HCT116 (cell line): ENCODE measurements at regions not wholly inside any gene's neighbourhood (a gene's known extent, or its start where the extent isn't known, plus 50 kb on each side); places are given as distances from the start of the nearest gene placed in this dataset.

ENCODE experiments used
- ATAC-seq: fragments of 200-7000 bp; cut with Tn5 transposase; 2 replicates; pipeline ENCODE4 v1.9.1; 2020; ENCODE audit warnings: mild to moderate bottlenecking, moderate library complexity
- BruUV-seq: library from RNA; stranded (reverse); fragments of 400-500 nt; replicated peaks from 2 replicates; lab custom pipeline; 2021; lab: Mats Ljungman, UMichigan
- CTCF ChIA-PET: fragments of 300-600 bp; sonication (Branson Sonifier 250); formaldehyde crosslinking; loops from one replicate; lab custom pipeline; 2021; ENCODE audit warnings: antibody characterized with exemption; lab: Charles Lee
- POLR2A ChIA-PET: fragments of 300-600, 350-600 bp; sonication (Branson Sonifier 250); formaldehyde crosslinking; loops from one replicate; lab custom pipeline; 2021; ENCODE audit warnings: antibody characterized with exemption; lab: Charles Lee
- RAD21 ChIA-PET, 2 experiments: fragments of 300-600 bp; sonication (Branson Sonifier 250); formaldehyde crosslinking; loops; one replicate each; lab custom pipeline; 2023; ENCODE audit warnings: low total read pairs in 2 of 2; ENCODE audit not compliant: uncharacterized antibody in 2 of 2, unreplicated experiment in 2 of 2, low non-redundant PET in 1 of 2; lab: Charles Lee
- DNase-seq: peaks from one replicate; pipeline ENCODE4 v3.0.0-alpha.2; 2010; ENCODE audit warnings: low read depth, low spot score
- H2AFZ ChIP-seq: fragments of 200-600 bp; shearing (Covaris generic), sonication (generic); 2 replicates; pipeline ENCODE4 v1.6.1; 2017; ENCODE audit warnings: low read depth, mixed run types, mixed read lengths, antibody characterized with exemption, low read length; ENCODE audit not compliant: poor library complexity, severe bottlenecking
- H3K27ac ChIP-seq: 2 replicates; pipeline ENCODE4 v1.5.1; 2012; ENCODE audit warnings: low read depth, low read length
- H3K27me3 ChIP-seq: fragments of 200-600 bp; sonication (generic); 2 replicates; pipeline ENCODE4 v1.6.1; 2016; ENCODE audit warnings: mixed run types, low read length, mixed read lengths; ENCODE audit not compliant: insufficient read depth
- H3K36me3 ChIP-seq, 2 experiments: fragments of 200-500 bp in 1 of 2; fragments of 200-600 bp in 1 of 2; sonication (Bioruptor generic) in 1 of 2; sonication (generic) in 1 of 2; 2 replicates each; pipeline versions ENCODE4 v1.5.1 to v1.6.1; 2014 to 2016; ENCODE audit warnings: low read length in 2 of 2, inconsistent platforms in 1 of 2, mixed read lengths in 1 of 2, mixed run types in 1 of 2; ENCODE audit not compliant: insufficient read depth in 2 of 2, control insufficient read depth in 1 of 2
- H3K4me1 ChIP-seq, 2 experiments: fragments of 200-600 bp in 1 of 2; sonication (generic) in 1 of 2; 2 replicates each; pipeline versions ENCODE4 v1.5.1 to v1.6.1; 2012 to 2017; ENCODE audit warnings: low read length in 2 of 2, inconsistent platforms in 1 of 2, mild to moderate bottlenecking in 1 of 2, mixed read lengths in 1 of 2, mixed run types in 1 of 2, moderate library complexity in 1 of 2; ENCODE audit not compliant: insufficient read depth in 2 of 2, control insufficient read depth in 1 of 2
- H3K4me2 ChIP-seq: fragments of 200-600 bp; sonication (generic); 2 replicates; pipeline ENCODE4 v1.6.1; 2017; ENCODE audit warnings: mixed run types, low read length, mixed read lengths
- H3K4me3 ChIP-seq, 2 experiments: fragments of 200-600 bp in 1 of 2; sonication (generic) in 1 of 2; replicated peaks in 1 of 2; 2 replicates each; pipeline ENCODE4 v1.5.1; 2011 to 2016; ENCODE audit warnings: low read length in 2 of 2, control low read depth in 1 of 2, low read depth in 1 of 2, mild to moderate bottlenecking in 1 of 2, mixed read lengths in 1 of 2, mixed run types in 1 of 2
- H3K79me2 ChIP-seq: fragments of 200-600 bp; sonication (generic); 2 replicates; pipeline ENCODE4 v1.6.1; 2017; ENCODE audit warnings: mild to moderate bottlenecking, mixed run types, low read length, moderate library complexity, mixed read lengths; ENCODE audit not compliant: insufficient read depth
- H3K9ac ChIP-seq: fragments of 200-600 bp; sonication (generic); 2 replicates; pipeline ENCODE4 v1.6.1; 2016; ENCODE audit warnings: low read length, mixed read lengths
- H3K9me2 ChIP-seq: fragments of 200-600 bp; sonication (generic), shearing (Covaris generic); 2 replicates; pipeline ENCODE4 v1.6.1; 2017; ENCODE audit warnings: mixed run types, mild to moderate bottlenecking, moderate library complexity; ENCODE audit not compliant: insufficient read depth
- H3K9me3 ChIP-seq, 2 experiments: fragments of 200-500 bp in 1 of 2; fragments of 200-600 bp in 1 of 2; sonication (Bioruptor generic) in 1 of 2; sonication (generic) in 1 of 2; 2 replicates each; pipeline ENCODE4 v1.6.1; 2014 to 2017; ENCODE audit warnings: low read length in 2 of 2, mixed read lengths in 2 of 2, inconsistent platforms in 1 of 2, low read depth in 1 of 2, mild to moderate bottlenecking in 1 of 2, mixed run types in 1 of 2, moderate library complexity in 1 of 2; ENCODE audit not compliant: control insufficient read depth in 1 of 2, insufficient read depth in 1 of 2
- H4K20me1 ChIP-seq: fragments of 200-600 bp; sonication (generic), shearing (Covaris generic); 2 replicates; pipeline ENCODE4 v1.6.1; 2017; ENCODE audit warnings: mixed run types, mild to moderate bottlenecking, moderate library complexity; ENCODE audit not compliant: insufficient read depth
- ELF1 ChIP-seq: IDR thresholded peaks from 2 replicates; pipeline ENCODE4 v1.6.1; 2012; ENCODE audit warnings: low read depth, borderline replicate concordance
- EZH2phosphoT487 ChIP-seq: fragments of 200-600 bp; IDR thresholded peaks from 2 replicates; pipeline ENCODE4 v1.6.1; 2018; ENCODE audit warnings: antibody characterized with exemption, borderline replicate concordance
- ZFX ChIP-seq: fragments of 450-650 bp; IDR thresholded peaks from 2 replicates; pipeline ENCODE4 v1.6.1; 2017
- ZNF274 ChIP-seq: fragments of 200-500 bp; sonication (Bioruptor generic); IDR thresholded peaks from 2 replicates; pipeline ENCODE4 v1.6.1; 2014; ENCODE audit warnings: mild to moderate bottlenecking, low read depth, low read length, inconsistent platforms
- intact Hi-C: fragments of 100-400 bp; cut with micrococcal nuclease; formaldehyde crosslinking; loops from 2 replicates; pipeline ENCODE4 v1.10.0; 2022
- TF ChIP-seq, protein P1 (sequence below), 3 experiments: fragments of 200-600 bp in 1 of 3; sonication (generic) in 1 of 3; IDR thresholded peaks in 2 of 3; conservative IDR thresholded peaks in 1 of 3; 2 replicates each; pipeline ENCODE4 v1.5.1; 2012 to 2017; ENCODE audit warnings: low read depth in 2 of 3, low read length in 2 of 3, antibody characterized with exemption in 1 of 3, borderline replicate concordance in 1 of 3, control low read depth in 1 of 3, mild to moderate bottlenecking in 1 of 3, mixed read lengths in 1 of 3, mixed run types in 1 of 3, moderate library complexity in 1 of 3; ENCODE audit not compliant: insufficient read depth in 1 of 3
- TF ChIP-seq, protein P2 (sequence below): IDR thresholded peaks from 2 replicates; pipeline ENCODE4 v1.6.1; 2012
- TF ChIP-seq, protein P3 (sequence below): IDR thresholded peaks from 2 replicates; pipeline ENCODE4 v1.6.1; 2012
- TF ChIP-seq, protein P4 (sequence below): IDR thresholded peaks from 2 replicates; pipeline ENCODE4 v1.6.1; 2012; ENCODE audit warnings: low read depth

DNA sequence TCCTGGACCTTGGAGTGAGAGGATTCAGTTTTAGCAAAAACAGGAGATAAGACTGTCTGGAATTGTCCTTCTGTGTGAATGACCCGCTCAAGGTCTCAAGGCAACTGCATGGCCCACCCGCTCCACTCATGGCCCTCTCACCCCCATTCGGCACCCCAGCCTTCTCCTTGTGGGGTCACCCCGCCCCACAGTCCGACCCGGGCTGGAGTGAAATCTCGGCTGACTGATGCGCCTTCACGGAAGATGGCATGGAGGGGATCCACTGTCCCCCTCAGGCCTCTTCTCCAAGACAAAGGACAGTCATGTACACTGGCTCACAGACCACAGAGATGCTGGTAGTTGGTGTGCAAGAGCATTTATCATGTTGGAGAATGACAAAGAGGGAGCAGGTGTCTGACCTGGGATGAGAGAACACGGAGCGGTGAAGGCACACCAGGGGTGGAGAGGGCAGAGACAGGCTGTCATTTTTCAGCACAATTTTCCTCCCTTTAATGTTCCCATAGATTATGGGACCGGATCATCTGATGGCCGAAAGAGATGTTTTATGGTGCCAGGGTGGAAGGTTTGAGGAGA is 391.9 kb upstream of the TNRC6C start:
- Histone ChIP-seq H3K4me2 (no peak overlapping the region), H3K4me3 (no peak overlapping the region), H3K9me3 (no peaks in the 10 kb centered on the region), H2AFZ (no peak overlapping the region), H3K27ac (no peak overlapping the region), H3K36me3 (no peaks in the 10 kb centered on the region), H3K27me3 (peaks cover 9% of the 10 kb centered on the region; the same call in 1 of the 2 replicates), H4K20me1 (no peaks in the 10 kb centered on the region), H3K79me2 (no peaks in the 10 kb centered on the region), H3K9me2 (no peaks in the 10 kb centered on the region), H3K4me1 (no peaks in the 10 kb centered on the region), H3K9ac (no peak overlapping the region)
- ATAC-seq (no peak; the same call in 1 of the 2 replicates), DNase-seq (no peak)
- CTCF ChIA-PET: no interaction called here
- RAD21 ChIA-PET: no interaction called here
- intact Hi-C loops: no loop called here
- TF ChIP-seq, protein P1, sequence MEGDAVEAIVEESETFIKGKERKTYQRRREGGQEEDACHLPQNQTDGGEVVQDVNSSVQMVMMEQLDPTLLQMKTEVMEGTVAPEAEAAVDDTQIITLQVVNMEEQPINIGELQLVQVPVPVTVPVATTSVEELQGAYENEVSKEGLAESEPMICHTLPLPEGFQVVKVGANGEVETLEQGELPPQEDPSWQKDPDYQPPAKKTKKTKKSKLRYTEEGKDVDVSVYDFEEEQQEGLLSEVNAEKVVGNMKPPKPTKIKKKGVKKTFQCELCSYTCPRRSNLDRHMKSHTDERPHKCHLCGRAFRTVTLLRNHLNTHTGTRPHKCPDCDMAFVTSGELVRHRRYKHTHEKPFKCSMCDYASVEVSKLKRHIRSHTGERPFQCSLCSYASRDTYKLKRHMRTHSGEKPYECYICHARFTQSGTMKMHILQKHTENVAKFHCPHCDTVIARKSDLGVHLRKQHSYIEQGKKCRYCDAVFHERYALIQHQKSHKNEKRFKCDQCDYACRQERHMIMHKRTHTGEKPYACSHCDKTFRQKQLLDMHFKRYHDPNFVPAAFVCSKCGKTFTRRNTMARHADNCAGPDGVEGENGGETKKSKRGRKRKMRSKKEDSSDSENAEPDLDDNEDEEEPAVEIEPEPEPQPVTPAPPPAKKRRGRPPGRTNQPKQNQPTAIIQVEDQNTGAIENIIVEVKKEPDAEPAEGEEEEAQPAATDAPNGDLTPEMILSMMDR (IDR thresholded peaks at IDR 0.05 in 2 of 3, conservative IDR thresholded peaks at IDR 0.05 in 1 of 3; ENCODE audit: borderline replicate concordance in 1 of 3, insufficient read depth in 1 of 3, low read depth in 2 of 3, low read length in 2 of 3): no peak
- no peak for TF ChIP-seq ZFX
- no TSS peak for BruUV-seq
- POLR2A ChIA-PET: no interaction called here

DNA sequence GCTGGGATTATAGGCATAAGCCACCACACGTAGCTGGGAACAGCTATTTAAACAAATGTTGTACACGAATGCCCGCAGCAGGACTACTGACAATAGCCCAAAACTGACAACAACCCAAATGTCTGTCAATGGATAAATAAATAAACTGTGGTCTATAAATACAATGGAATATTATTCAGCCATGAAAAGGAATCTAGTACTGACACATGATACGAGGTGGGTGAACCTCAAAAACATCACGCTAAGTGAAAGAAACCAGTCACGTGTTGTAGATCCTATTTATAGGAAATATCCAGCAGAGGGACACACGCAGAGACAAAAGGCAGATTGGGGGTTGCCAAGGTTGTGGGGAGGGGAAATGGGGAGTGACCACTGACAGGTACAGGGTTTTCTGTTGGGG is 390.0 kb upstream of the TNRC6C start:
- peaks cover 6 to 10% of the 10 kb centered on the region in 2 experiments; a peak in 2 of 4 replicates for H3K4me1 ChIP-seq
- no peak overlapping the region for H3K4me3 ChIP-seq
- H3K79me2 ChIP-seq: no peaks in the 10 kb centered on the region
- ATAC-seq (no peak), DNase-seq (no peak)
- H3K9me3 ChIP-seq: no peaks in the 10 kb centered on the region
- no peaks in the 10 kb centered on the region for H4K20me1 ChIP-seq
- intact Hi-C loops: no loop called here
- H3K27ac ChIP-seq: no peak overlapping the region
- H3K9ac ChIP-seq: no peak overlapping the region
- no TSS peak for BruUV-seq
- H3K36me3 ChIP-seq: no peaks in the 10 kb centered on the region
- H3K9me2 ChIP-seq: no peaks in the 10 kb centered on the region
- no peak overlapping the region for H3K4me2 ChIP-seq
- CTCF ChIA-PET: no interaction called here
- peaks cover 14% of the 10 kb centered on the region; the same call in 1 of the 2 replicates for H3K27me3 ChIP-seq
- no peak overlapping the region for H2AFZ ChIP-seq
- RAD21 ChIA-PET: no interaction called here
- POLR2A ChIA-PET: no interaction called here
- TF ChIP-seq ELF1: no peak
- TF ChIP-seq, protein P2, sequence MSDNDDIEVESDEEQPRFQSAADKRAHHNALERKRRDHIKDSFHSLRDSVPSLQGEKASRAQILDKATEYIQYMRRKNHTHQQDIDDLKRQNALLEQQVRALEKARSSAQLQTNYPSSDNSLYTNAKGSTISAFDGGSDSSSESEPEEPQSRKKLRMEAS: no peak
- TF ChIP-seq, protein P1 (IDR thresholded peaks at IDR 0.05 in 2 of 3, conservative IDR thresholded peaks at IDR 0.05 in 1 of 3; ENCODE audit: borderline replicate concordance in 1 of 3, insufficient read depth in 1 of 3, low read depth in 2 of 3, low read length in 2 of 3): no peak
- no peak for TF ChIP-seq EZH2phosphoT487
- no peak for TF ChIP-seq ZFX
- TF ChIP-seq, protein P3, sequence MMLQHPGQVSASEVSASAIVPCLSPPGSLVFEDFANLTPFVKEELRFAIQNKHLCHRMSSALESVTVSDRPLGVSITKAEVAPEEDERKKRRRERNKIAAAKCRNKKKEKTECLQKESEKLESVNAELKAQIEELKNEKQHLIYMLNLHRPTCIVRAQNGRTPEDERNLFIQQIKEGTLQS: no peak
- no peak for TF ChIP-seq ZNF274
- TF ChIP-seq, protein P4, sequence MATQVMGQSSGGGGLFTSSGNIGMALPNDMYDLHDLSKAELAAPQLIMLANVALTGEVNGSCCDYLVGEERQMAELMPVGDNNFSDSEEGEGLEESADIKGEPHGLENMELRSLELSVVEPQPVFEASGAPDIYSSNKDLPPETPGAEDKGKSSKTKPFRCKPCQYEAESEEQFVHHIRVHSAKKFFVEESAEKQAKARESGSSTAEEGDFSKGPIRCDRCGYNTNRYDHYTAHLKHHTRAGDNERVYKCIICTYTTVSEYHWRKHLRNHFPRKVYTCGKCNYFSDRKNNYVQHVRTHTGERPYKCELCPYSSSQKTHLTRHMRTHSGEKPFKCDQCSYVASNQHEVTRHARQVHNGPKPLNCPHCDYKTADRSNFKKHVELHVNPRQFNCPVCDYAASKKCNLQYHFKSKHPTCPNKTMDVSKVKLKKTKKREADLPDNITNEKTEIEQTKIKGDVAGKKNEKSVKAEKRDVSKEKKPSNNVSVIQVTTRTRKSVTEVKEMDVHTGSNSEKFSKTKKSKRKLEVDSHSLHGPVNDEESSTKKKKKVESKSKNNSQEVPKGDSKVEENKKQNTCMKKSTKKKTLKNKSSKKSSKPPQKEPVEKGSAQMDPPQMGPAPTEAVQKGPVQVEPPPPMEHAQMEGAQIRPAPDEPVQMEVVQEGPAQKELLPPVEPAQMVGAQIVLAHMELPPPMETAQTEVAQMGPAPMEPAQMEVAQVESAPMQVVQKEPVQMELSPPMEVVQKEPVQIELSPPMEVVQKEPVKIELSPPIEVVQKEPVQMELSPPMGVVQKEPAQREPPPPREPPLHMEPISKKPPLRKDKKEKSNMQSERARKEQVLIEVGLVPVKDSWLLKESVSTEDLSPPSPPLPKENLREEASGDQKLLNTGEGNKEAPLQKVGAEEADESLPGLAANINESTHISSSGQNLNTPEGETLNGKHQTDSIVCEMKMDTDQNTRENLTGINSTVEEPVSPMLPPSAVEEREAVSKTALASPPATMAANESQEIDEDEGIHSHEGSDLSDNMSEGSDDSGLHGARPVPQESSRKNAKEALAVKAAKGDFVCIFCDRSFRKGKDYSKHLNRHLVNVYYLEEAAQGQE: no peak
